Endothelial cell of umbilical vein (primary cell): ENCODE measurements at regions not wholly inside any gene's neighbourhood (a gene's known extent, or its start where the extent isn't known, plus 50 kb on each side); places are given as distances from the start of the nearest gene placed in this dataset.

Experiments
- EZH2 ChIP-seq: IDR thresholded peaks from 2 replicates; pipeline ENCODE4 v1.6.1; 2012; ENCODE audit warnings: borderline replicate concordance, low read depth, mild to moderate bottlenecking, moderate library complexity, low read length, inconsistent platforms; ENCODE audit not compliant: severe bottlenecking
- FOS ChIP-seq: IDR thresholded peaks from 2 replicates; pipeline ENCODE4 v1.6.1; 2011; ENCODE audit warnings: mild to moderate bottlenecking, low read length, moderate library complexity, borderline replicate concordance; ENCODE audit not compliant: insufficient read depth
- JUN ChIP-seq: IDR thresholded peaks from 2 replicates; pipeline ENCODE4 v1.6.1; 2011; ENCODE audit warnings: borderline replicate concordance, low read depth; ENCODE audit not compliant: insufficient read length, insufficient read depth
- MYC ChIP-seq: IDR thresholded peaks from one replicate; pipeline ENCODE4 v1.6.1; 2011; ENCODE audit warnings: mild to moderate bottlenecking, low read depth, low read length
- POLR2A ChIP-seq: IDR thresholded peaks from 2 replicates; pipeline ENCODE4 v1.6.1; 2012; ENCODE audit warnings: low read depth, mild to moderate bottlenecking, control low read depth, low read length
- POLR2AphosphoS5 ChIP-seq: IDR thresholded peaks from 2 replicates; pipeline ENCODE4 v1.6.1; 2012; ENCODE audit warnings: low read depth, mild to moderate bottlenecking, control low read depth, low read length, moderate library complexity; ENCODE audit not compliant: insufficient read depth
- TF ChIP-seq, protein P1 (sequence below), 2 donors: IDR thresholded peaks; 1 replicate in 1 of 2; 2 replicates in 1 of 2; pipeline ENCODE4 v1.5.1; 2011; ENCODE audit warnings: low read length in 2 of 2, mild to moderate bottlenecking in 2 of 2, moderate library complexity in 2 of 2, control low read depth in 1 of 2, inconsistent platforms in 1 of 2, low read depth in 1 of 2; ENCODE audit not compliant: insufficient read depth in 1 of 2; ENCODE audit errors: extremely low read depth in 1 of 2
- TF ChIP-seq, protein P2 (sequence below): IDR thresholded peaks from 2 replicates; pipeline ENCODE4 v1.6.1; 2011; ENCODE audit not compliant: insufficient read depth, insufficient read length

DNA sequence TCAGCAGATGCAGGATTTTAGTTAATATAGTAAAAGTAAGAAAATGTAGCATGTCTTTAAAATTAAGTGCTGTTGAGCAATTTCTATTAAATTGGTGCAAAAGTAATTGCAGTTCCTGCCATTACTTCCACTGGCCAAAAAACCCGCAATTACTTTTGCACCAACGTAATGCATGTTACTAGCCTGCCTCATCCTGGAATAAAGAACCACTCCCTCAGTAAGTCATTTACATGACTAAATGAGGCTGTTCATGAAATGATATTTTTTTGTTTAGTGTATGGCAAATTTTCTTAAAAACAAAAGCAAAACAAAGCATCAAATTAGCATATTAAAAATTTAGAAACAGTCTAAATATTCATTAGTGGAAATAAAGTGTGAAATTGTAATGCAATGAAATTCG lies 180.4 kb downstream of the DIPK2A start:
- TF ChIP-seq, protein P1, sequence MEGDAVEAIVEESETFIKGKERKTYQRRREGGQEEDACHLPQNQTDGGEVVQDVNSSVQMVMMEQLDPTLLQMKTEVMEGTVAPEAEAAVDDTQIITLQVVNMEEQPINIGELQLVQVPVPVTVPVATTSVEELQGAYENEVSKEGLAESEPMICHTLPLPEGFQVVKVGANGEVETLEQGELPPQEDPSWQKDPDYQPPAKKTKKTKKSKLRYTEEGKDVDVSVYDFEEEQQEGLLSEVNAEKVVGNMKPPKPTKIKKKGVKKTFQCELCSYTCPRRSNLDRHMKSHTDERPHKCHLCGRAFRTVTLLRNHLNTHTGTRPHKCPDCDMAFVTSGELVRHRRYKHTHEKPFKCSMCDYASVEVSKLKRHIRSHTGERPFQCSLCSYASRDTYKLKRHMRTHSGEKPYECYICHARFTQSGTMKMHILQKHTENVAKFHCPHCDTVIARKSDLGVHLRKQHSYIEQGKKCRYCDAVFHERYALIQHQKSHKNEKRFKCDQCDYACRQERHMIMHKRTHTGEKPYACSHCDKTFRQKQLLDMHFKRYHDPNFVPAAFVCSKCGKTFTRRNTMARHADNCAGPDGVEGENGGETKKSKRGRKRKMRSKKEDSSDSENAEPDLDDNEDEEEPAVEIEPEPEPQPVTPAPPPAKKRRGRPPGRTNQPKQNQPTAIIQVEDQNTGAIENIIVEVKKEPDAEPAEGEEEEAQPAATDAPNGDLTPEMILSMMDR (IDR thresholded peaks at IDR 0.05; ENCODE audit: extremely low read depth in 1 of 2, insufficient read depth in 1 of 2, low read depth in 1 of 2, low read length in 2 of 2) = no peak
- TF ChIP-seq, protein P2, sequence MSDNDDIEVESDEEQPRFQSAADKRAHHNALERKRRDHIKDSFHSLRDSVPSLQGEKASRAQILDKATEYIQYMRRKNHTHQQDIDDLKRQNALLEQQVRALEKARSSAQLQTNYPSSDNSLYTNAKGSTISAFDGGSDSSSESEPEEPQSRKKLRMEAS = no peak
- TF ChIP-seq POLR2AphosphoS5 (no peak), POLR2A (no peak), EZH2 (no peak), JUN (no peak), FOS (no peak), MYC (no peak)
